ENCODE measurements at regions not wholly inside any gene's neighbourhood (a gene's known extent, or its start where the extent isn't known, plus 50 kb on each side); places are given as distances from the start of the nearest gene placed in this dataset.

- DNase-seq (ENCODE audit: low spot score), result no peak
- in situ Hi-C loops (cut with MboI; ENCODE audit: low pct_unique_long_range_greater_than_20kb, low sequenced_read_pairs, unreplicated experiment), result no loop called here
Measured at GRCh38 chr11:106344966-106345365, 267.5 kb downstream of the AASDHPPT start.

GRCh38 chr11:106353031-106353430 is 275.6 kb downstream of the AASDHPPT start:
- DNase-seq (ENCODE audit: low spot score), result no peak
- in situ Hi-C loops (cut with MboI; ENCODE audit: low pct_unique_long_range_greater_than_20kb, low sequenced_read_pairs, unreplicated experiment), result no loop called here
- TF ChIP-seq CTCF (IDR thresholded peaks at IDR 0.05; ENCODE audit: extremely low read depth, insufficient read depth, missing control alignments), result no peak

More at GRCh38 chr11:106344966-106345365, 267.5 kb downstream of the AASDHPPT start:
- no peak for TF ChIP-seq CTCF (IDR thresholded peaks at IDR 0.05; ENCODE audit: extremely low read depth, insufficient read depth, missing control alignments)

GRCh38 chr11:106369224-106369623 is 291.8 kb downstream of the AASDHPPT start:
- in situ Hi-C loops (cut with MboI; ENCODE audit: low pct_unique_long_range_greater_than_20kb, low sequenced_read_pairs, unreplicated experiment), result no loop called here
- TF ChIP-seq CTCF (IDR thresholded peaks at IDR 0.05; ENCODE audit: extremely low read depth, insufficient read depth, missing control alignments), result no peak
- no peak for DNase-seq (ENCODE audit: low spot score)

GRCh38 chr11:106378513-106379179 is 301.2 kb downstream of the AASDHPPT start:
- DNase-seq (ENCODE audit: low spot score), result no peak
- in situ Hi-C loops (cut with MboI; ENCODE audit: low pct_unique_long_range_greater_than_20kb, low sequenced_read_pairs, unreplicated experiment), result no loop called here
- no peak for TF ChIP-seq CTCF (IDR thresholded peaks at IDR 0.05; ENCODE audit: extremely low read depth, insufficient read depth, missing control alignments)

GRCh38 chr11:106379265-106379664 is 301.8 kb downstream of the AASDHPPT start:
- DNase-seq (ENCODE audit: low spot score), result no peak
- TF ChIP-seq CTCF (IDR thresholded peaks at IDR 0.05; ENCODE audit: extremely low read depth, insufficient read depth, missing control alignments), result no peak
- in situ Hi-C loops (cut with MboI; ENCODE audit: low pct_unique_long_range_greater_than_20kb, low sequenced_read_pairs, unreplicated experiment), result no loop called here

GRCh38 chr11:106379712-106380111 is 302.2 kb downstream of the AASDHPPT start:
- in situ Hi-C loops (cut with MboI; ENCODE audit: low pct_unique_long_range_greater_than_20kb, low sequenced_read_pairs, unreplicated experiment), result no loop called here

More at GRCh38 chr11:106379712-106380111, 302.2 kb downstream of the AASDHPPT start:
- DNase-seq (ENCODE audit: low spot score), result no peak
- TF ChIP-seq CTCF (IDR thresholded peaks at IDR 0.05; ENCODE audit: extremely low read depth, insufficient read depth, missing control alignments), result no peak
